HG03139 (cell line): ENCODE measurements at regions not wholly inside any gene's neighbourhood (a gene's known extent, or its start where the extent isn't known, plus 50 kb on each side); places are given as distances from the start of the nearest gene placed in this dataset.

Experiments used
- ATAC-seq: cut with Tn5 transposase; IDR thresholded peaks from one replicate; pipeline ENCODE4 v1.9.1; 2021; ENCODE audit not compliant: unreplicated experiment

DNA sequence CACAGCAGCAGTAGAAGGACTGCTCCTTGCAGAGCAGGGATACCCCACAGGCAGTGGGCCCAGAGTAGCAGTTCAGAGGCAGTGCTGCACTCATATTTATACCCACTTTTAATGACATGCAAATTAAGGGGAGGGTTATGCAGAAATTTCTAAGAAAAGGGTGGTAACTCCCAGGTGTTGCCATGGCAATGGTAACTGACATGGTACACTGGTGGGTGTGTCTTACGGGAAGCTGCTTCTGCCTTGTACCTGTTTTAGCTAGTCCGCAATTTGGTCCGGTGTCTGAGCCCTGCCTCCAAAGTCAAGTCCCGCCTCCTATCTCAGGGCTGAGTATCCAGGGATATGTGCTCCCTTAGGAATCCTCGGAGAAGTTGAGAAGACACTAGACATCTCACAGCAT lies 79.2 kb upstream of the UQCRFS1 start:
- no peak for ATAC-seq

DNA sequence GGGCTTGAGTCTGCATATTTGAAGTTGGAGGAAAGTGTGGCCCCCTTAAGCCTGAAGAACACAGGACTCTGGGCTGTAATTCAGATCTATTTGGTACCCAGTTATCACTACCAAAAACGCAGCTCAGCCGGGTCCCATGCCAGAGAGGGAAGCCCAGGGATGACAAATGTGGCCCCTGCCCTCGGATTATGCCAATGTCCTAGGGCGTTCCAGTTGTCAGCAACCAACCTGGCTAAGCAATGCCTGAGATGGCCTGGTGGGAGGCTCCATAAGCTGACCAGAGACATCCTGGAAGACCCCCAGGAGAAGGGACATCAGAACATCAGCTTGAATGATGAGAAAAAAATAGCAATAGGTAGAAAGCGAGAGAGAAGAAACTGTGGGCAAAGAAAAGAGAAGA lies 79.6 kb upstream of the UQCRFS1 start:
- ATAC-seq = no peak

DNA sequence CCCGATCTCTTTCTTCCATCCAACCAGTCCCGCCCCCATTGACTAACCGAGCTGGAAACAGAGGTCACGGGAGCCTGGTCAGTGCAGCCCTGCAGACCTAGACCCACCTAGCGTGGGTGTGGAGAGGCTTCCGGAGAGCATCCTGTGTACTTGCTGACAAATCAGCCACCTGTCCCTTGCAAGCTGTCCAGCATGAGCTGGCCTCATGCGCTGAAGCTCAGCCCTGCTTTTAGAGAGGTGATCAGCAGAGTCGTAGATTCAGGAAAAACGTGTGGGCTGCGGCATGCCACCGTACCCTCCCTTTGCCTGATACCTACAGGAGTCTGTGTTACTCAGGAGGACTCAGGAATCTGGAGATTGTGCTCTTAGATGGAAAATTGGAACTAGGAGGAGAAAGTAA lies 80.3 kb upstream of the UQCRFS1 start:
- ATAC-seq = no peak

DNA sequence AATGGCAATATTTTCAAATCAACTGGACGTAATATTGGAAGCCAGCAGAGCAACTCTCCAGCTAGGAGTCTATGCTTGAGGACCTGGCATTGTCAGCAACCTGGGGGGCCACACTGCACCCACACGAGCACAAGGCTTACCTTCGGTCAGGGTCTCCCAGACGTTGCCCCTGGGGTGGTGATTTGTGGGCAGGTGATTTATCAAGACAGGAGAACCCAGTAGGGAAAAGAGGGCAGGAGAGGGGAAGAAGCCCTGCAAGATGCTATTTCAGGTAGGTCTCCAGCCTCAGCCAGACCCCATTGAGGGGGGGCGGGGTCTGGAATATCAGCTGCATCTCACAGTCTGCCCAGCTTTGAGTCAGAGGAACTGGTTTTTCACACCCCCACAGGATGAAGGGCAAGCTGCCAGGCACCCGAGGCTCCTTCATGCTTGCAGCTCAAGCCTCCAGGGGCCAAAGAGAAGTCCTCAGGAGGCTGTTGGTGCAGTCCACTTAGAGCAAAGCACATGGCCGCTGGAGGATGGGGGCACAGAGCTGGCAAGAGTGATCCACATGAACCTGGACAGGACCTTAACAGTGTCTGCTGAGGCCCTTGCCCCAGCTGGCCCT lies 80.9 kb upstream of the UQCRFS1 start:
- ATAC-seq = no peak

- ATAC-seq = no peak
Measured at GRCh38 chr19:29294343-29294811, 81.4 kb upstream of the UQCRFS1 start.

GRCh38 chr19:29295285-29295684 lies 82.3 kb upstream of the UQCRFS1 start:
- no peak for ATAC-seq

GRCh38 chr19:29297381-29297780 lies 84.4 kb upstream of the UQCRFS1 start:
- no peak for ATAC-seq

- no peak for ATAC-seq
Measured at GRCh38 chr19:29299416-29300380, 86.7 kb upstream of the UQCRFS1 start.

DNA sequence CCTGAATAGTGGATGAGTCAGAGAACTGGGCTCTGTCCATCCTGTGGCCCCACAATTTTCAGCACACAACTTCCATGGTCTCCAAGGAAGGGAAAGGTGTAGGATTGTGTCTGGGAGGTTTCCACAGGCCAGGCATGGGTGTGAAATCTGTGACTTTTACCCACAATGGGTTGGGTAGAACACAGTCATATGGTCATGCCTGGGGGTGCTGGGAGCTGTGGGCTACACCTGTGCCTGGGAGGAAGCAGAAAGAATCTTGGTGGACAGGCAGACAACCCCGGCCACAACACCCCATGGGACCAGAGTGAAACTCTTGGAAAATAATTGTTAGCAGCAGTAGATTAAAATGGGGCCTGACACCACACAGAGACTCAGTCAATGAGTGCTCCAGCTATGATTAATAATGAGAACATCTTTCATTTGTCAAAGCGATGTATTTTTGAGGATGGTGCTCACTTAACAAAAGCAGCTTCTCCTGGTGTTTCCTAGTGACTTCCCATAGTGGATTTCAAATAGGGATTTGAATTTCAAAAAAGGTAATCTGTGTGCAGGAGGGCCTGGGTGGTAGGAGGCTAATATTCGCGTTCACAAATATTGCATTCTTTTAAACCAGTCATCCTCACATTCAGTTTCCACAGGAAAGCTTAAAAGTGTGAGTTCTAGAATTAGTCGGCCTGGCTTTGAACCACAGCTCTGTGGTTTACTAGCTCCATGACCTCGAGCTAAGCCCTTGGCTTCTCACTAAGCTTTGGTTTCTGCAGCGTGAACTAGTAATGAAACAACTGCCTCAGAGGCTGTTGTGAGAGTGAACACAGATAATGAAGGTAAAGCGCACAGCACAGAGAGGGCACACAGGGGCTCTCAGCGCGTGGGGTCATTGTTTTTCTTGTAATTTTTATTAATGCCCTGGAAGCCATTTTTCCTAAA lies 89.3 kb upstream of the UQCRFS1 start:
- no peak for ATAC-seq

DNA sequence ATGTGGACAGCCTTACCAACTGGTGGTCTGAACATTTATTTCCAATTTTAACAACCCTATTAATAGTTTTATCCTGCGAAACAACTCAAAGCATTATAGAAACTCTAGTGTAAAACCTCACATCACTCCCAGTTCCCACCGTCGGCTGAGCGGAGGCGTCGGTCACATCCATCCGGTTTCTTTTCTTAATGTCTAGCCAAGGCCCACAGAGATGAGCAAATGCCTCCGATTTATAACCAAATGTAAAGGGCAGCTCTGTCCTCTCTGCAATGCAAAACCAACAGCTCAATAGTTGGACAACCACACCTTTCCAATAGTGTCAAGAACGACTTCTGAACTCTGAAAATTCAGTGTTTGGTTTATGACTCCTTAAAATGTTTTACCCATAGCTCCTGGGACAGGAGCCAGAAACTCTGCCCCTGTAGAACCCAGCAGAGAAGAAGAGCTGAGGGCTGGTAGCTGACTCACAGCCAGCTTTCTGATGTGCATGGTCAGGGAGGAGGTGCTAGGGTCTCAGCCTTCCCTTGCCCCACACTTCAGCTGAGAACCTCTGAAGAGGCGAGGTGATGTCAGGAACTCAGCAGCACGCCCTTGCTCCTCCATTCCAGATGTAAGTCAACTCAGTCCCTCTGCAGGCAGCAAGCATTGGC lies 90.2 kb upstream of the UQCRFS1 start:
- ATAC-seq = no peak

DNA sequence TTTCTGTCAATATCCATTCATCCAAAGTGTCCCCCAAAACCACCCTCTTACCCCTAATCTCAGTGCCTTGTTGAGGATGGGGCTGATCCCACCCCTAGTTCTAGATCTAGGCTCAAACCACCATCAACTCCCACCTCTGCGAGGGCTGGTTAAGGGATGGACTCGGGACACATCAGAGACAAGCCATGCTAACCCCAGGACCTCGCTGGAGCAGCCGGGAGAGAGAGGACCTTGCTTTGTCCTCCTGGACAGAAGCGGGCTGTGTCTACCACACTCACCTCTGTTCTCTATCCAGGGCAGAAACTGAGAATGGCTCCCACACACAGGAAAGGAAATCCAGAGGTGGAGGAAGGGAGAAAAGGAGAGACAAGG lies 90.8 kb upstream of the UQCRFS1 start:
- no peak for ATAC-seq

- ATAC-seq = no peak
Measured at GRCh38 chr19:29305268-29305667, 92.3 kb upstream of the UQCRFS1 start.

DNA sequence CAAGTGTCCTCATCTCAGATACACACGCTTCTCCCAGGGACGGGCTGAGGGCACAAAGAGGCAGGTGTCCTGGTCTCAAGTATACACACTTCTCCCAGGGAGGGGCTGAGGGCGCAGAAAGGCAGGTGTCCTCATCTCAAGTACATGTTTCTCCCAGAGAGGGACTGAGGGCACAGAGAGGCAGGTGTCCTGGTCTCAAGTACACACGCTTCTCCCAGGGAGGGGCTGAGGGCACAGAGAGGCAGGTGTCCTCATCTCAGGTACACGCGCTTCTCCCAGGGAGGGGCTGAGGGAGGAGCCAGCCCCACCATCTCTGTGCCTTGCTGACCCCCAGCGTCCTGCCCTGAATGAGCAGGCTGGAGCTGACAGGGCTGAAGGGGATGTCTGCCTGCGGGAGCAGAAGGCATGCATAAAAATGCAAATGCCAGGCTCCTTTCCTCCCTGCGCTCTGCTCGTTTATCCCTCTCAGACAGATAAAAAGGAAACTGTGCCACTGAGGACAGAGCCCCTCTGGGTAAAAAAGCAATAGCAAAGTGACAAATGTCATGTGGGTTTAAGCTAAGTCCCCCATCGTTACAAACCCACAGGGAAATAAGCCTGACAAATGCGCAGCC lies 96.1 kb upstream of the UQCRFS1 start:
- no peak for ATAC-seq

DNA sequence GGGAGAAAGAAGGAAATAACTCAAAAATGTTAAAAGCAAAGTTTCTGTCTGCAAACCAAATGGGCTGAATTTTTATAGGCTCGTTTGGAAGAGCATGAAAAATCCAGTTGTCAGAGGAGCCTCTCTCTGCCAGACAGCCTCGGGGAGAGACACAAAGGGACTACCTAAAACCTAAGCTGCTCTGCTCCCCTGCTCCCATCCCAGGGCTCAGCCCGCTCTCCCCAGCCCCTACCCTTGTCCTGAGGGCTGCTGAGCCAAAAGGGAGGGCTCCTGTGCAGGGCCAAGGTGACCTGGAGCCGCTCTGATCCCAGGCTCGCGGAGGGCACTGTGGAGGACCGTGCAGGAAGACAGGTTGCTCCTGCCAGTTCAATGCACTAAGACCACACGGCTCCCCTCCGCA lies 96.7 kb upstream of the UQCRFS1 start:
- ATAC-seq = no peak

- ATAC-seq = no peak
Measured at GRCh38 chr19:29311191-29311790, 98.3 kb upstream of the UQCRFS1 start.

DNA sequence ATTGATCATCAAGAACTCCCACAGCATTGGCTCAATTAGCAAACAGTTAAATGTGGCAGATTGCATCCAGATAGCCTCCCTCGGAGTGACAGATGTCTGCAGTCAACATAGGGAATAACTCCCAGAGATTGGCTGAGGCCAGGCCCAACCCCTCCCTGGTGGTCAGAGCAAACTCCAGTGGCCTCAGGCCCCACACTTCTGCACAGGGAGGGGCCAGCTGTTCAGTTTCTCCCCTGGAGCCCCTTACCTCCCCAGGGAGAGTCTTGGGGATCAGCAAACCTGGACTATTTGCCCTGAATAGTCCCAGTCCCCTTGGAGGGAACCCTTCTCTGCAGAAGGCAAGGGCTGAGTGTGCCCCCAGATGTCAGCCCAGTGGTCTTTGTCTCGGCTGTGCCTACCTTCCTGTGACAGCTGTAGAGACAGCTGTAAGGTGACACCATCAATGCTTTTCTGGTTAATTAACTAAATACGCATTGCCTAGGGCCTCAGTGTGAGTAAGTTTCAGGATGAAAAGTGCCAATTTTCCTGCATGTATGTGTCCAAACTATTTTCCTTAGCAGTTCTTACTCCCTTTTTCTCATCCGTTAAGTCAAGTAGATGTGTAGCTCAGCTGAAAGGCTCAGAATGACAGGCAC lies 102.7 kb upstream of the UQCRFS1 start:
- ATAC-seq = no peak

GRCh38 chr19:29318581-29318980 lies 105.6 kb upstream of the UQCRFS1 start:
- ATAC-seq = no peak

- no peak for ATAC-seq
Measured at GRCh38 chr19:29320086-29320485, 107.1 kb upstream of the UQCRFS1 start.

DNA sequence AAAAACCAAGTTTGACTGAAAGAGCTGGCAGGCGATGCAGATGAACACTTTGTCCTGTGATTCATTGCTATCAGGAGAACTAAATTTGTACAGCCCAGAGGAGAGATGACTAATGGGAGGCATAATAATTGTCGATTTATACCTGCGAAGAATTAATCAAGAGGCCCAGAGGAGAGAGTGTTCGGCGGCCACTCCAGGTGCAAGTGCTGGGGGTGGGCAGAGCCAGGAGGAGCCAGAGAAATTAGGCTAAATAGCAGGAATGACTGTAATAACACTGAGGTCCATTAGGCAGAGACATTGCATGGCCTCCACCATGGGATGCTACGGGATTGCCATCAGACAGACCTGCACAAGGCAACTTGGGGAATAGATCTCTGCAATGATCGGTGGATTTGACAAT lies 107.7 kb upstream of the UQCRFS1 start:
- ATAC-seq = no peak

DNA sequence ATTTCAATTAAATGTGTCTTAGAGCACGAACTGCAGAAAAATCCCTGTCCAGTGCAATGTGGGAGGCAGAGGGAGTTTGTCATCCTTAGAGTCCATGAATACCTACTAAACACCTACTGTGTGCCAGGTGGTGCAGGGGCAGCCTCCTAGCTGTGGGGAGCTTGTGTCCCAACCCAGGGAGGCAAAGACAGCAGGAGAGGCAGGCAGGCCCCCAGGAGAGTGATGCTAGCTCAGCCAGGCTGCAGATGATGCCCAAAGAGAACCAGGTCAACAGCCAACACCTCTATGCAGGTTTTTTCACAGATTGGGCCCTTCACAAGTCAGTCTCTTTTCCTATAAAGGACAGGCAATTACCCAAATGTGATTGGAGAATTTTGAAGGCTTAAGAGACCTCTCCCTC lies 108.2 kb upstream of the UQCRFS1 start:
- ATAC-seq = no peak
